K562 (cell line): ENCODE measurements at regions not wholly inside any gene's neighbourhood (a gene's known extent, or its start where the extent isn't known, plus 50 kb on each side); places are given as distances from the start of the nearest gene placed in this dataset.

Experiments used
- ATAC-seq: fragments of 200-7000 bp; cut with Tn5 transposase; 3 replicates; pipeline ENCODE4 v1.9.1; 2020; ENCODE audit warnings: moderate library complexity
- BruUV-seq: library from RNA; stranded (reverse); fragments of 400-500 nt; replicated peaks from 2 replicates; lab custom pipeline; 2021; lab: Mats Ljungman, UMichigan
- CTCF ChIA-PET: fragments of 300-600 bp; formaldehyde crosslinking; extraction: SDS; loops from one replicate; lab custom pipeline; 2021; ENCODE audit warnings: low intra/inter-chr PET ratio; lab: Yijun Ruan, JAX
- POLR2A ChIA-PET: fragments of 300-600, 350-650 bp; sonication (Branson Sonifier 250); formaldehyde crosslinking; extraction: SDS; loops from one replicate; lab custom pipeline; 2021; ENCODE audit warnings: antibody characterized with exemption, inconsistent platforms; lab: Yijun Ruan, JAX
- DNase-seq, 4 experiments: peaks; one replicate each; pipeline versions ENCODE4 v3.0.0 to v3.0.0-alpha.2; 2011 to 2018; ENCODE audit warnings: low spot score in 3 of 4, mixed read lengths in 3 of 4; ENCODE audit errors: extremely low read depth in 1 of 4
- FAIRE-seq: peaks from 2 replicates; lab custom pipeline; 2011; peaks lifted over from hg19 to GRCh38; lab: Jason Lieb, UNC
- H2AFZ ChIP-seq: 2 replicates; pipeline ENCODE4 v1.6.0; 2011; ENCODE audit warnings: low read depth, low read length, control low read depth, inconsistent platforms
- H3K27ac ChIP-seq: fragments of 200-600 bp; 3 replicates; pipeline ENCODE4 v1.8.0; 2011; ENCODE audit warnings: low read depth, mild to moderate bottlenecking, control low read depth, inconsistent platforms, low read length, moderate library complexity, mixed read lengths; ENCODE audit errors: extremely low read depth
- H3K27me3 ChIP-seq, 2 experiments: fragments of 300-600 bp in 1 of 2; 2 replicates in 1 of 2; 3 replicates in 1 of 2; pipeline versions ENCODE4 v1.6.0 to v1.8.0; 2011; ENCODE audit warnings: inconsistent platforms in 2 of 2, low read length in 2 of 2, mild to moderate bottlenecking in 1 of 2, mixed read lengths in 1 of 2, moderate library complexity in 1 of 2; ENCODE audit not compliant: control insufficient read depth in 2 of 2, insufficient read depth in 2 of 2
- H3K36me3 ChIP-seq: fragments of 300-600 bp; 3 replicates; pipeline ENCODE4 v1.8.0; 2011; ENCODE audit warnings: mild to moderate bottlenecking, low read length, inconsistent platforms; ENCODE audit not compliant: control insufficient read depth, insufficient read depth
- H3K4me1 ChIP-seq, 2 experiments: fragments of 200-600 bp in 1 of 2; replicated peaks in 1 of 2; 2 replicates in 1 of 2; 3 replicates in 1 of 2; pipeline versions ENCODE4 v1.5.1 to v1.8.0; 2011; ENCODE audit warnings: inconsistent platforms in 2 of 2, low read length in 2 of 2, mild to moderate bottlenecking in 1 of 2, mixed read lengths in 1 of 2, moderate library complexity in 1 of 2; ENCODE audit not compliant: control insufficient read depth in 2 of 2, insufficient read depth in 2 of 2
- H3K4me2 ChIP-seq: 2 replicates; pipeline ENCODE4 v1.6.1; 2011; ENCODE audit warnings: low read length, control low read depth, inconsistent platforms, mixed read lengths; ENCODE audit not compliant: insufficient read depth
- H3K4me3 ChIP-seq: fragments of 200-600 bp; sonication (generic), shearing (Covaris generic); 2 replicates; pipeline ENCODE4 v1.5.1; 2016; ENCODE audit warnings: control low read depth, inconsistent platforms
- H3K79me2 ChIP-seq: fragments of 200-600 bp; 3 replicates; pipeline ENCODE4 v1.8.0; 2011; ENCODE audit warnings: low read length, inconsistent platforms; ENCODE audit not compliant: control insufficient read depth, insufficient read depth
- H3K9ac ChIP-seq, 2 experiments: 2 replicates each; pipeline versions ENCODE4 v1.6.0 to v1.6.1; 2011; ENCODE audit warnings: low read depth in 2 of 2, low read length in 2 of 2, control low read depth in 1 of 2, inconsistent platforms in 1 of 2, mild to moderate bottlenecking in 1 of 2, mixed read lengths in 1 of 2; ENCODE audit not compliant: insufficient read depth in 1 of 2
- H3K9me1 ChIP-seq: one replicate; pipeline ENCODE4 v1.6.0; 2011; ENCODE audit warnings: inconsistent platforms, mild to moderate bottlenecking, low read length, moderate library complexity; ENCODE audit not compliant: control insufficient read depth, insufficient read depth
- H3K9me3 ChIP-seq: replicated peaks from 2 replicates; pipeline ENCODE4 v1.5.1; 2011; ENCODE audit warnings: low read depth, low read length, inconsistent platforms; ENCODE audit not compliant: control insufficient read depth, insufficient read depth
- H4K20me1 ChIP-seq: replicated peaks from 2 replicates; pipeline ENCODE4 v1.6.1; 2011; ENCODE audit warnings: low read length, inconsistent platforms, mixed read lengths; ENCODE audit not compliant: control insufficient read depth, insufficient read depth
- CC2D1A ChIP-seq: fragments of 450-650 bp; IDR thresholded peaks from 2 replicates; pipeline ENCODE4 v1.6.1; 2017; ENCODE audit warnings: mild to moderate bottlenecking
- FOXK1 ChIP-seq: sonication (generic); formaldehyde crosslinking; IDR thresholded peaks from 2 replicates; pipeline ENCODE4 v1.8.0; 2022; ENCODE audit warnings: missing genetic modification reagents, mild to moderate bottlenecking, borderline replicate concordance
- MXI1 ChIP-seq: IDR thresholded peaks from 2 replicates; pipeline ENCODE4 v1.6.1; 2011; ENCODE audit warnings: low read depth, mild to moderate bottlenecking, improper control_type of control experiment, low read length
- POLR3G ChIP-seq: IDR thresholded peaks from 2 replicates; pipeline ENCODE4 v1.6.1; 2011; ENCODE audit not compliant: insufficient read length, insufficient replicate concordance; ENCODE audit errors: extremely low read depth
- RNF2 ChIP-seq: sonication (generic); IDR thresholded peaks from 2 replicates; pipeline ENCODE4 v1.6.1; 2016
- ZNF197 ChIP-seq: fragments of 200-800 bp; sonication (Bioruptor generic); IDR thresholded peaks from 2 replicates; pipeline ENCODE4 v1.6.1; 2016; ENCODE audit warnings: low read depth, missing genetic modification characterization, missing compliant biosample characterization
- WGBS: fragments of 100-300 bp; shearing (Covaris generic); methylation state at CpG from one replicate; pipeline ENCODE4 v1.1.6; 2016; ENCODE audit warnings: low coverage, mixed read lengths; ENCODE audit not compliant: insufficient coverage; ENCODE audit errors: missing lambda C conversion rate; 5-methylcytosine and 5-hydroxymethylcytosine counted together
- in situ Hi-C: fragments of 300-500 bp; cut with MboI; formaldehyde crosslinking; loops from 4 replicates; pipeline ENCODE4 v1.15.0; 2018; ENCODE audit warnings: inconsistent platforms, mixed read lengths
- intact Hi-C: fragments of 100-400 bp; cut with micrococcal nuclease; formaldehyde crosslinking; loops from 2 replicates; pipeline ENCODE4 v1.14.2; 2022
- TF ChIP-seq, protein P1 (sequence below): fragments of 450-650 bp; IDR thresholded peaks from 2 replicates; pipeline ENCODE4 v1.6.1; 2017; ENCODE audit warnings: antibody characterized with exemption, mild to moderate bottlenecking
- TF ChIP-seq, protein P2 (sequence below): fragments of 450-650 bp; IDR thresholded peaks from 2 replicates; pipeline ENCODE4 v1.6.1; 2016; ENCODE audit warnings: borderline replicate concordance

DNA sequence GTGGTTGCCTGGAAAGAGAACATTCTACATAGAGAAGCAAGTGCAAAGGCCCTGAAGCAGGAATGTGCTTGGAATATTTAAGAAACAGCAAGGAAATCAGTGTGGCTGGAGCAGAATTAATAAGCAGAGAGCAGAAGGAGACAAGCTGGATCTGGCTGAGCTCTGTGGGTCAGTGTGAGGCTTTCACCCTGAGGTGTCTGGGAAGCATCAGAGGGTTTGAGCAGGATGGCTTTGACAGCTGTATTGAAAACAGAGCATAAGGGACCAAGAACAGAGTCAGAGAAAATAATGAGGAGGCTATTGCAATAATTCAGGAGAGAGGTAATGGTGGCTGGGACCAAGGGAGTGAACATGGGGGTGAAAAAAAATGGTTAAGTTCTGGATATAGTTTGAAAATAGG is 199.6 kb downstream of the NXPE2 start (continued):
- TF ChIP-seq, protein P1, sequence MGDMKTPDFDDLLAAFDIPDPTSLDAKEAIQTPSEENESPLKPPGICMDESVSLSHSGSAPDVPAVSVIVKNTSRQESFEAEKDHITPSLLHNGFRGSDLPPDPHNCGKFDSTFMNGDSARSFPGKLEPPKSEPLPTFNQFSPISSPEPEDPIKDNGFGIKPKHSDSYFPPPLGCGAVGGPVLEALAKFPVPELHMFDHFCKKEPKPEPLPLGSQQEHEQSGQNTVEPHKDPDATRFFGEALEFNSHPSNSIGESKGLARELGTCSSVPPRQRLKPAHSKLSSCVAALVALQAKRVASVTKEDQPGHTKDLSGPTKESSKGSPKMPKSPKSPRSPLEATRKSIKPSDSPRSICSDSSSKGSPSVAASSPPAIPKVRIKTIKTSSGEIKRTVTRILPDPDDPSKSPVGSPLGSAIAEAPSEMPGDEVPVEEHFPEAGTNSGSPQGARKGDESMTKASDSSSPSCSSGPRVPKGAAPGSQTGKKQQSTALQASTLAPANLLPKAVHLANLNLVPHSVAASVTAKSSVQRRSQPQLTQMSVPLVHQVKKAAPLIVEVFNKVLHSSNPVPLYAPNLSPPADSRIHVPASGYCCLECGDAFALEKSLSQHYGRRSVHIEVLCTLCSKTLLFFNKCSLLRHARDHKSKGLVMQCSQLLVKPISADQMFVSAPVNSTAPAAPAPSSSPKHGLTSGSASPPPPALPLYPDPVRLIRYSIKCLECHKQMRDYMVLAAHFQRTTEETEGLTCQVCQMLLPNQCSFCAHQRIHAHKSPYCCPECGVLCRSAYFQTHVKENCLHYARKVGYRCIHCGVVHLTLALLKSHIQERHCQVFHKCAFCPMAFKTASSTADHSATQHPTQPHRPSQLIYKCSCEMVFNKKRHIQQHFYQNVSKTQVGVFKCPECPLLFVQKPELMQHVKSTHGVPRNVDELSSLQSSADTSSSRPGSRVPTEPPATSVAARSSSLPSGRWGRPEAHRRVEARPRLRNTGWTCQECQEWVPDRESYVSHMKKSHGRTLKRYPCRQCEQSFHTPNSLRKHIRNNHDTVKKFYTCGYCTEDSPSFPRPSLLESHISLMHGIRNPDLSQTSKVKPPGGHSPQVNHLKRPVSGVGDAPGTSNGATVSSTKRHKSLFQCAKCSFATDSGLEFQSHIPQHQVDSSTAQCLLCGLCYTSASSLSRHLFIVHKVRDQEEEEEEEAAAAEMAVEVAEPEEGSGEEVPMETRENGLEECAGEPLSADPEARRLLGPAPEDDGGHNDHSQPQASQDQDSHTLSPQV: no peak
- no peak for TF ChIP-seq ZNF197 (CRISPR knock-in tag)
- TF ChIP-seq, all 486 proteins: peak for 0

DNA sequence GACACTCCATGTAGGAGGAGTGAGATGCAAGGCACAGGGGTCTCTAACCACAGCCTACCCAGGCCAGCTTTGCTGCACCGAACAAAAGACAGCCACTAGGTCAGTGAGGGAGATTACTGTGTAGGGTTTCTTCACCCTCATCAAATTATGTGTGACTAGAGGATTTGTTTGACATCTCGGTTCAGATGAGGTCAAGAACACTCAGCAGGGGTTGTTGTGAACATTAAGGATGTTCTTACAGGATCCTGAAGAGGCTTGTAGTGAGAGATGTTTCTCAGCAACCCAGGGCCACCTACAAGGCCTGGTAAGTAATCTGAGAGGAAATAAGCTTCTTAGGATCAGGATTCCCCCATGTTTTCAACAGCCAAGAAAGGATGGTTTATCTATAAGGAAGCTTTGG is 202.1 kb downstream of the NXPE2 start:
- H3K9me3 ChIP-seq: no peaks in the 10 kb centered on the region
- H3K79me2 ChIP-seq: no peaks in the 10 kb centered on the region
- in situ Hi-C loops: no loop called here
- no peaks in the 10 kb centered on the region for H4K20me1 ChIP-seq
- DNase-seq: no peak
- ChIA-PET CTCF (no interaction called here), POLR2A (interaction anchor here (0.6 kb wide), 1 partner anchor 927 kb away, joined by 3 read pairs; no protein-coding TSS in a partner anchor)
- FAIRE-seq: no peak
- H3K9me1 ChIP-seq: no peaks in the 10 kb centered on the region
- H3K4me3 ChIP-seq: no peak overlapping the region
- TF ChIP-seq, protein P2, sequence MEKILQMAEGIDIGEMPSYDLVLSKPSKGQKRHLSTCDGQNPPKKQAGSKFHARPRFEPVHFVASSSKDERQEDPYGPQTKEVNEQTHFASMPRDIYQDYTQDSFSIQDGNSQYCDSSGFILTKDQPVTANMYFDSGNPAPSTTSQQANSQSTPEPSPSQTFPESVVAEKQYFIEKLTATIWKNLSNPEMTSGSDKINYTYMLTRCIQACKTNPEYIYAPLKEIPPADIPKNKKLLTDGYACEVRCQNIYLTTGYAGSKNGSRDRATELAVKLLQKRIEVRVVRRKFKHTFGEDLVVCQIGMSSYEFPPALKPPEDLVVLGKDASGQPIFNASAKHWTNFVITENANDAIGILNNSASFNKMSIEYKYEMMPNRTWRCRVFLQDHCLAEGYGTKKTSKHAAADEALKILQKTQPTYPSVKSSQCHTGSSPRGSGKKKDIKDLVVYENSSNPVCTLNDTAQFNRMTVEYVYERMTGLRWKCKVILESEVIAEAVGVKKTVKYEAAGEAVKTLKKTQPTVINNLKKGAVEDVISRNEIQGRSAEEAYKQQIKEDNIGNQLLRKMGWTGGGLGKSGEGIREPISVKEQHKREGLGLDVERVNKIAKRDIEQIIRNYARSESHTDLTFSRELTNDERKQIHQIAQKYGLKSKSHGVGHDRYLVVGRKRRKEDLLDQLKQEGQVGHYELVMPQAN: no peak
- TF ChIP-seq POLR3G (no peak), CC2D1A (no peak), RNF2 (no peak), MXI1 (no peak), FOXK1 (CRISPR knock-in tag) (no peak)
- no peaks in the 10 kb centered on the region for H3K36me3 ChIP-seq
- no peak overlapping the region for H3K4me2 ChIP-seq
- no peak overlapping the region for H3K27ac ChIP-seq
- 0% methylated on average over 2 of the region's 2 CpGs for WGBS
- H3K9ac ChIP-seq: no peak overlapping the region
- no TSS peak for BruUV-seq
- H2AFZ ChIP-seq: no peak overlapping the region
- H3K27me3 ChIP-seq: no peaks in the 10 kb centered on the region
- H3K4me1 ChIP-seq: no peaks in the 10 kb centered on the region
- intact Hi-C loops: no loop called here
- no peak for ATAC-seq
